OCI-LY1 (cell line): ENCODE measurements at regions not wholly inside any gene's neighbourhood (a gene's known extent, or its start where the extent isn't known, plus 50 kb on each side); places are given as distances from the start of the nearest gene placed in this dataset.

Experiments
- H2AFZ ChIP-seq: fragments of 200-600 bp; sonication (generic), shearing (Covaris generic); 2 replicates; pipeline ENCODE4 v1.6.0; 2014; ENCODE audit warnings: antibody characterized with exemption, mild to moderate bottlenecking, low read length
- H3F3A ChIP-seq: fragments of 200-600 bp; sonication (generic), shearing (Covaris generic); 2 replicates; pipeline ENCODE4 v1.6.0; 2014; ENCODE audit warnings: mild to moderate bottlenecking, antibody characterized with exemption, low read length, moderate library complexity; ENCODE audit not compliant: insufficient read depth
- H3K27ac ChIP-seq: fragments of 200-600 bp; sonication (generic); 2 replicates; pipeline ENCODE4 v1.5.1; 2014; ENCODE audit warnings: low read length, mixed run types, mild to moderate bottlenecking, low read depth; ENCODE audit not compliant: poor library complexity, severe bottlenecking
- H3K27me3 ChIP-seq: fragments of 200-600 bp; sonication (generic); 2 replicates; pipeline ENCODE4 v1.6.0; 2014; ENCODE audit warnings: antibody characterized with exemption, mild to moderate bottlenecking, low read length, moderate library complexity; ENCODE audit not compliant: insufficient read depth
- H3K36me3 ChIP-seq: fragments of 200-600 bp; sonication (generic); 2 replicates; pipeline ENCODE4 v1.6.1; 2014; ENCODE audit warnings: mild to moderate bottlenecking, antibody characterized with exemption, low read length, moderate library complexity, mixed read lengths; ENCODE audit not compliant: insufficient read depth
- H3K4me1 ChIP-seq: fragments of 200-600 bp; sonication (generic); 2 replicates; pipeline ENCODE4 v1.5.1; 2014; ENCODE audit warnings: mild to moderate bottlenecking, low read length, moderate library complexity; ENCODE audit not compliant: insufficient read depth, severe bottlenecking
- H3K4me2 ChIP-seq: fragments of 200-600 bp; sonication (generic), shearing (Covaris generic); 2 replicates; pipeline ENCODE4 v1.6.1; 2014; ENCODE audit warnings: low read length
- H3K4me3 ChIP-seq: fragments of 200-600 bp; sonication (generic); 2 replicates; pipeline ENCODE4 v1.5.1; 2014; ENCODE audit warnings: low read length, low read depth, mild to moderate bottlenecking, mixed read lengths; ENCODE audit not compliant: poor library complexity, severe bottlenecking
- H3K79me2 ChIP-seq: fragments of 200-600 bp; shearing (Covaris generic); 2 replicates; pipeline ENCODE4 v1.6.1; 2016; ENCODE audit warnings: mixed run types, low read length, mixed read lengths; ENCODE audit not compliant: insufficient read depth
- H3K9ac ChIP-seq: fragments of 200-600 bp; sonication (generic), shearing (Covaris generic); 2 replicates; pipeline ENCODE4 v1.6.1; 2014; ENCODE audit warnings: mild to moderate bottlenecking, low read length, mixed read lengths
- H3K9me2 ChIP-seq: fragments of 200-600 bp; sonication (generic), shearing (Covaris generic); 2 replicates; pipeline ENCODE4 v1.6.1; 2014; ENCODE audit warnings: low read depth, mild to moderate bottlenecking, low read length, mixed read lengths
- H3K9me3 ChIP-seq: fragments of 200-600 bp; shearing (Covaris generic); 2 replicates; pipeline ENCODE4 v1.6.1; 2014; ENCODE audit warnings: low read length, mixed read lengths
- H4K20me1 ChIP-seq: fragments of 200-600 bp; sonication (generic), shearing (Covaris generic); 2 replicates; pipeline ENCODE4 v1.6.0; 2016; ENCODE audit warnings: mild to moderate bottlenecking, low read length; ENCODE audit not compliant: insufficient read depth
- CTCF ChIP-seq: fragments of 200-600 bp; sonication (generic), shearing (Covaris generic); IDR thresholded peaks from 2 replicates; pipeline ENCODE4 v1.5.1; 2017; ENCODE audit warnings: mild to moderate bottlenecking, antibody characterized with exemption, low read length, moderate library complexity, mixed read lengths
- EZH2 ChIP-seq: fragments of 200-600 bp; sonication (generic), shearing (Covaris generic); IDR thresholded peaks from 2 replicates; pipeline ENCODE4 v1.8.0; 2017; ENCODE audit warnings: borderline replicate concordance, mixed run types, mild to moderate bottlenecking, antibody characterized with exemption, low read length, moderate library complexity, mixed read lengths

- no peak overlapping the region for H2AFZ ChIP-seq
- H3K9me2 ChIP-seq, result no peaks in the 10 kb centered on the region
- no peak overlapping the region for H3K9ac ChIP-seq
- H3K79me2 ChIP-seq, result no peaks in the 10 kb centered on the region
- no peaks in the 10 kb centered on the region for H4K20me1 ChIP-seq
- H3K9me3 ChIP-seq, result no peaks in the 10 kb centered on the region
- H3K4me3 ChIP-seq, result no peak overlapping the region
- TF ChIP-seq EZH2 (no peak), CTCF (no peak)
- no peak overlapping the region for H3K4me2 ChIP-seq
- H3K4me1 ChIP-seq, result no peaks in the 10 kb centered on the region
- no peak overlapping the region for H3K27ac ChIP-seq
- no peaks in the 10 kb centered on the region for H3K36me3 ChIP-seq
- H3F3A ChIP-seq, result no peaks in the 10 kb centered on the region
- H3K27me3 ChIP-seq, result no peaks in the 10 kb centered on the region
Measured at GRCh38 chr12:19972325-19973288, 395.7 kb upstream of the PDE3A start.

GRCh38 chr12:19978193-19978592 is 390.1 kb upstream of the PDE3A start:
- Histone ChIP-seq H2AFZ (no peak overlapping the region), H3K4me1 (no peaks in the 10 kb centered on the region)
- TF ChIP-seq EZH2 (no peak), CTCF (no peak)

GRCh38 chr12:19979584-19979983 is 388.8 kb upstream of the PDE3A start:
- no peak for TF ChIP-seq CTCF
- no peak for TF ChIP-seq EZH2

More at GRCh38 chr12:19978193-19978592, 390.1 kb upstream of the PDE3A start:
- no peaks in the 10 kb centered on the region for H3K9me2 ChIP-seq
- no peak overlapping the region for H3K9ac ChIP-seq
- H3K27me3 ChIP-seq, result no peaks in the 10 kb centered on the region
- no peaks in the 10 kb centered on the region for H3F3A ChIP-seq
- no peaks in the 10 kb centered on the region for H4K20me1 ChIP-seq
- H3K9me3 ChIP-seq, result no peaks in the 10 kb centered on the region
- H3K4me3 ChIP-seq, result no peak overlapping the region
- no peaks in the 10 kb centered on the region for H3K36me3 ChIP-seq
- H3K79me2 ChIP-seq, result no peaks in the 10 kb centered on the region
- H3K4me2 ChIP-seq, result no peak overlapping the region
- H3K27ac ChIP-seq, result no peak overlapping the region

More at GRCh38 chr12:19979584-19979983, 388.8 kb upstream of the PDE3A start:
- Histone ChIP-seq H3K4me3 (no peak overlapping the region), H3K4me1 (no peaks in the 10 kb centered on the region), H3K27me3 (no peaks in the 10 kb centered on the region), H3F3A (no peaks in the 10 kb centered on the region), H3K36me3 (no peaks in the 10 kb centered on the region), H3K79me2 (no peaks in the 10 kb centered on the region), H3K9me3 (no peaks in the 10 kb centered on the region), H4K20me1 (no peaks in the 10 kb centered on the region), H3K9ac (no peak overlapping the region), H3K9me2 (no peaks in the 10 kb centered on the region), H3K27ac (no peak overlapping the region), H3K4me2 (no peak overlapping the region), H2AFZ (no peak overlapping the region)
